Motor neuron (in vitro differentiated cells): ENCODE measurements at regions not wholly inside any gene's neighbourhood (a gene's known extent, or its start where the extent isn't known, plus 50 kb on each side); places are given as distances from the start of the nearest gene placed in this dataset.
"Not testable (repeated sequence)": the region's sequence is repeated elsewhere in the genome, so short reads cannot be mapped to it uniquely, and the experiment has no call there.

Source experiments
- ATAC-seq, 8 experiments: fragments of 200-7000 bp; cut with Tn5 transposase; replicated peaks in 6 of 8; 2 replicates each; pipeline ENCODE4 v1.8.0; 2021; ENCODE audit warnings: mild to moderate bottlenecking in 8 of 8, moderate library complexity in 8 of 8
- H3K27ac ChIP-seq, 2 donors: fragments of 250-450 bp; sonication (Bioruptor Pico); 2 replicates each; pipeline ENCODE4 v1.9.0; 2021; ENCODE audit warnings: antibody characterized with exemption in 2 of 2, mild to moderate bottlenecking in 2 of 2, moderate library complexity in 1 of 2
- H3K4me1 ChIP-seq, 2 donors: fragments of 250-450 bp; sonication (Bioruptor Pico); replicated peaks in 1 of 2; 2 replicates each; pipeline ENCODE4 v1.6.1; 2021; ENCODE audit warnings: antibody characterized with exemption in 2 of 2, mild to moderate bottlenecking in 2 of 2, moderate library complexity in 1 of 2
- H3K4me3 ChIP-seq, 5 donors: fragments of 250-450 bp; sonication (Bioruptor Pico); 2 replicates each; pipeline ENCODE4 v1.9.0; 2021; ENCODE audit warnings: antibody characterized with exemption in 5 of 5, mild to moderate bottlenecking in 5 of 5, moderate library complexity in 4 of 5
- WGBS, 10 experiments: fragments of 450-650 bp; shearing (Covaris generic); methylation state at CpG; one replicate each; pipeline ENCODE4 v1.0.0; 2022; 5-methylcytosine and 5-hydroxymethylcytosine counted together
- in situ Hi-C, 9 experiments: fragments of 400-800 bp; cut with MboI; loops; one replicate each; pipeline ENCODE4 v1.15.0; 2021; ENCODE audit warnings: low sequenced_read_pairs in 9 of 9, low pct_unique_long_range_greater_than_20kb in 2 of 9; ENCODE audit not compliant: unreplicated experiment in 9 of 9

GRCh38 chr14:106051796-106052195, 525.4 kb downstream of the TMEM121 start:
- WGBS, 10 experiments = 0 to 71% (median 17%) methylated on average over 1 to 2 of the region's 2 CpGs; no CpG with 5 or more reads in 6 of the 10 experiments
- H3K27ac ChIP-seq = no peak overlapping the region
- in situ Hi-C loops = no loop called here
- no peak overlapping the region for H3K4me3 ChIP-seq
- H3K4me1 ChIP-seq = no peaks in the 10 kb centered on the region
- no peak for ATAC-seq

GRCh38 chr14:106055289-106055688, 528.9 kb downstream of the TMEM121 start:
- in situ Hi-C loops = no loop called here
- ATAC-seq = peak in 2 of 8 experiments; percentile 19 to 39
- 0 to 15% (median 7%) methylated on average over 1 to 3 of the region's 6 CpGs; no CpG with 5 or more reads in 7 of the 10 experiments for WGBS, 10 experiments
- Histone ChIP-seq H3K27ac (no peak overlapping the region), H3K4me3 (no peak overlapping the region), H3K4me1 (no peaks in the 10 kb centered on the region)

GRCh38 chr14:106058342-106058741, 532.0 kb downstream of the TMEM121 start:
- no peak overlapping the region for H3K27ac ChIP-seq
- in situ Hi-C loops = no loop called here
- H3K4me3 ChIP-seq = no peak overlapping the region
- WGBS, 10 experiments = 7 to 66% (median 20%) methylated on average over 2 to 8 of the region's 8 CpGs; no CpG with 5 or more reads in 1 of the 10 experiments
- no peaks in the 10 kb centered on the region for H3K4me1 ChIP-seq
- ATAC-seq = no peak

- ATAC-seq = peak in 3 of 8 experiments; percentile 79 to 90 (median 86)
Measured at GRCh38 chr14:106060276-106060975, 534.0 kb downstream of the TMEM121 start.

GRCh38 chr14:106061877-106062500, 535.6 kb downstream of the TMEM121 start:
- ATAC-seq = not testable (repeated sequence)
- 8 to 40% (median 25%) methylated on average over 3 to 5 of the region's 12 CpGs; no CpG with 5 or more reads in 6 of the 10 experiments for WGBS, 10 experiments

More at GRCh38 chr14:106060276-106060975, 534.0 kb downstream of the TMEM121 start:
- 0 to 57% (median 28%) methylated on average over 1 to 3 of the region's 3 CpGs; no CpG with 5 or more reads in 3 of the 10 experiments for WGBS, 10 experiments
- Histone ChIP-seq H3K27ac (no peak overlapping the region), H3K4me1 (no peaks in the 10 kb centered on the region), H3K4me3 (no peak overlapping the region)
- in situ Hi-C loops = no loop called here

GRCh38 chr14:106062502-106063272, 536.3 kb downstream of the TMEM121 start:
- ATAC-seq = no peak
- in situ Hi-C loops = no loop called here
- Histone ChIP-seq H3K27ac (no peak overlapping the region), H3K4me3 (no peak overlapping the region), H3K4me1 (no peaks in the 10 kb centered on the region)
- WGBS, 10 experiments = 0 to 49% (median 20%) methylated on average over 1 to 4 of the region's 4 CpGs; no CpG with 5 or more reads in 3 of the 10 experiments

More at GRCh38 chr14:106061877-106062500, 535.6 kb downstream of the TMEM121 start:
- in situ Hi-C loops, H3K4me1 ChIP-seq, H3K27ac ChIP-seq, H3K4me3 ChIP-seq: not testable (repeated sequence)

- WGBS, 10 experiments = 0 to 100% (median 45%) methylated on average over 1 to 2 of the region's 2 CpGs; no CpG with 5 or more reads in 2 of the 10 experiments
- H3K4me3 ChIP-seq = no peak overlapping the region
- ATAC-seq = peak in 1 of 8 experiments; percentile 14
- no peak overlapping the region for H3K27ac ChIP-seq
- no peaks in the 10 kb centered on the region for H3K4me1 ChIP-seq
- in situ Hi-C loops = no loop called here
Measured at GRCh38 chr14:106067935-106068334, 541.6 kb downstream of the TMEM121 start.

- no peak overlapping the region for H3K27ac ChIP-seq
- H3K4me3 ChIP-seq = no peak overlapping the region
- 0 to 52% (median 31%) methylated on average over 1 to 3 of the region's 3 CpGs for WGBS, 10 experiments
- ATAC-seq = peak in 3 of 8 experiments; percentile 63 to 92 (median 83)
- no peaks in the 10 kb centered on the region for H3K4me1 ChIP-seq
- in situ Hi-C loops = no loop called here
Measured at GRCh38 chr14:106069804-106070625, 543.6 kb downstream of the TMEM121 start.

- in situ Hi-C loops = no loop called here
- Histone ChIP-seq H3K4me1 (no peaks in the 10 kb centered on the region), H3K4me3 (no peak overlapping the region), H3K27ac (no peak overlapping the region)
- no peak for ATAC-seq
- 0% methylated on average over 1 of the region's 4 CpGs; no CpG with 5 or more reads in 9 of the 10 experiments for WGBS, 10 experiments
Measured at GRCh38 chr14:106080922-106081321, 554.5 kb downstream of the TMEM121 start.

- ATAC-seq, H3K4me3 ChIP-seq, in situ Hi-C loops, H3K27ac ChIP-seq, H3K4me1 ChIP-seq: not testable (repeated sequence)
- WGBS, 10 experiments = 0 to 10% methylated on average over 2 of the region's 6 CpGs; no CpG with 5 or more reads in 8 of the 10 experiments
Measured at GRCh38 chr14:106081721-106082120, 555.3 kb downstream of the TMEM121 start.

- 7% methylated on average over 2 of the region's 2 CpGs; no CpG with 5 or more reads in 9 of the 10 experiments for WGBS, 10 experiments
- H3K27ac ChIP-seq = no peak overlapping the region
- H3K4me3 ChIP-seq = no peak overlapping the region
- in situ Hi-C loops = no loop called here
- no peaks in the 10 kb centered on the region for H3K4me1 ChIP-seq
- ATAC-seq = peak in 1 of 8 experiments; percentile 22
Measured at GRCh38 chr14:106083082-106083481, 556.7 kb downstream of the TMEM121 start.

GRCh38 chr14:106087837-106088236, 561.5 kb downstream of the TMEM121 start:
- H3K4me1 ChIP-seq = no peaks in the 10 kb centered on the region
- no peak overlapping the region for H3K27ac ChIP-seq
- WGBS, 10 experiments = 21 to 100% methylated on average over 1 to 5 of the region's 8 CpGs; no CpG with 5 or more reads in 8 of the 10 experiments
- H3K4me3 ChIP-seq = no peak overlapping the region
- in situ Hi-C loops = no loop called here
- no peak for ATAC-seq
